DND-41 (cell line): ENCODE measurements at regions not wholly inside any gene's neighbourhood (a gene's known extent, or its start where the extent isn't known, plus 50 kb on each side); places are given as distances from the start of the nearest gene placed in this dataset.

Experiments used
- ATAC-seq: fragments of 200-7000 bp; cut with Tn5 transposase; 3 replicates; pipeline ENCODE4 v1.9.1; 2021; ENCODE audit warnings: low read depth; ENCODE audit not compliant: insufficient read depth
- DNase-seq: peaks from one replicate; pipeline ENCODE4 v3.0.0-alpha.2; 2020
- H2AFZ ChIP-seq: 2 replicates; pipeline ENCODE4 v1.6.0; 2012; ENCODE audit warnings: low read depth, low read length
- H3K27ac ChIP-seq: 2 replicates; pipeline ENCODE4 v1.5.1; 2012; ENCODE audit warnings: low read length, inconsistent platforms
- H3K27me3 ChIP-seq: fragments of 200-600 bp; sonication (generic); 2 replicates; pipeline ENCODE4 v1.6.0; 2012; ENCODE audit warnings: low read length, mild to moderate bottlenecking, inconsistent platforms; ENCODE audit not compliant: insufficient read depth, poor library complexity
- H3K36me3 ChIP-seq: 2 replicates; pipeline ENCODE4 v1.5.1; 2012; ENCODE audit warnings: low read length, inconsistent platforms; ENCODE audit not compliant: insufficient read depth
- H3K4me1 ChIP-seq: 2 replicates; pipeline ENCODE4 v1.5.1; 2012; ENCODE audit warnings: mild to moderate bottlenecking, low read length; ENCODE audit not compliant: insufficient read depth
- H3K4me2 ChIP-seq: 2 replicates; pipeline ENCODE4 v1.6.0; 2012; ENCODE audit warnings: mild to moderate bottlenecking, moderate library complexity, low read length, inconsistent platforms; ENCODE audit not compliant: insufficient read depth
- H3K4me3 ChIP-seq, 2 experiments: fragments of 200-600 bp in 1 of 2; shearing (Covaris generic) in 1 of 2; 2 replicates each; pipeline ENCODE4 v1.5.1; 2012 to 2016; ENCODE audit warnings: inconsistent platforms in 2 of 2, low read length in 2 of 2, mild to moderate bottlenecking in 2 of 2, low read depth in 1 of 2, moderate library complexity in 1 of 2
- H3K79me2 ChIP-seq: 2 replicates; pipeline ENCODE4 v1.6.0; 2012; ENCODE audit warnings: low read length, inconsistent platforms; ENCODE audit not compliant: insufficient read depth
- H3K9ac ChIP-seq: 2 replicates; pipeline ENCODE4 v1.6.0; 2012; ENCODE audit warnings: low read depth, mild to moderate bottlenecking, inconsistent platforms, low read length, moderate library complexity
- H3K9me3 ChIP-seq: 2 replicates; pipeline ENCODE4 v1.5.1; 2012; ENCODE audit warnings: low read length, moderate library complexity, mild to moderate bottlenecking, inconsistent platforms; ENCODE audit not compliant: insufficient read depth, severe bottlenecking
- H4K20me1 ChIP-seq: 2 replicates; pipeline ENCODE4 v1.6.0; 2012; ENCODE audit warnings: low read length; ENCODE audit not compliant: insufficient read depth
- CTCF ChIP-seq: IDR thresholded peaks from 2 replicates; pipeline ENCODE4 v1.5.1; 2012; ENCODE audit warnings: borderline replicate concordance, low read length, moderate library complexity, mild to moderate bottlenecking; ENCODE audit not compliant: poor library complexity, severe bottlenecking; ENCODE audit errors: extremely low read depth
- EZH2 ChIP-seq: IDR thresholded peaks from 3 replicates; pipeline ENCODE4 v1.6.1; 2012; ENCODE audit warnings: borderline replicate concordance, low read depth, mild to moderate bottlenecking, moderate library complexity, low read length, inconsistent platforms; ENCODE audit not compliant: severe bottlenecking

- no peak for TF ChIP-seq EZH2
- no peak for TF ChIP-seq CTCF
- Histone ChIP-seq H3K79me2 (no peaks in the 10 kb centered on the region), H2AFZ (no peak overlapping the region), H3K27ac (no peak overlapping the region), H3K4me3 (no peak overlapping the region), H3K36me3 (no peaks in the 10 kb centered on the region), H3K4me2 (no peak overlapping the region), H3K9me3 (no peaks in the 10 kb centered on the region), H3K27me3 (no peaks in the 10 kb centered on the region), H3K4me1 (no peaks in the 10 kb centered on the region), H4K20me1 (no peaks in the 10 kb centered on the region), H3K9ac (no peak overlapping the region)
- DNase-seq (no peak), ATAC-seq (no peak)
Observed at GRCh38 chr12:114245555-114245954, 160.4 kb downstream of the TBX5 start.

- no peak overlapping the region for H3K9ac ChIP-seq
- no peaks in the 10 kb centered on the region for H3K79me2 ChIP-seq
- H3K4me2 ChIP-seq: no peak overlapping the region
- no peak overlapping the region for H2AFZ ChIP-seq
- no peaks in the 10 kb centered on the region for H4K20me1 ChIP-seq
- H3K27ac ChIP-seq: no peak overlapping the region
- no peak overlapping the region for H3K4me3 ChIP-seq
- ATAC-seq (no peak), DNase-seq (no peak)
- no peaks in the 10 kb centered on the region for H3K4me1 ChIP-seq
- no peak for TF ChIP-seq EZH2
- no peak for TF ChIP-seq CTCF
- no peaks in the 10 kb centered on the region for H3K36me3 ChIP-seq
- no peaks in the 10 kb centered on the region for H3K9me3 ChIP-seq
- no peaks in the 10 kb centered on the region for H3K27me3 ChIP-seq
Observed at GRCh38 chr12:114241973-114242434, 163.9 kb downstream of the TBX5 start.

- no peak overlapping the region for H3K9ac ChIP-seq
- no peak overlapping the region for H3K4me3 ChIP-seq
- no peak for TF ChIP-seq EZH2
- H3K36me3 ChIP-seq: no peaks in the 10 kb centered on the region
- no peak for DNase-seq
- H3K27ac ChIP-seq: no peak overlapping the region
- no peak for ATAC-seq
- no peaks in the 10 kb centered on the region for H3K9me3 ChIP-seq
- no peaks in the 10 kb centered on the region for H3K79me2 ChIP-seq
- no peaks in the 10 kb centered on the region for H3K27me3 ChIP-seq
- no peak overlapping the region for H3K4me2 ChIP-seq
- no peaks in the 10 kb centered on the region for H4K20me1 ChIP-seq
- no peak overlapping the region for H2AFZ ChIP-seq
- no peaks in the 10 kb centered on the region for H3K4me1 ChIP-seq
Observed at GRCh38 chr12:114240288-114240687, 165.7 kb downstream of the TBX5 start.

- no peak overlapping the region for H3K27ac ChIP-seq
- H3K79me2 ChIP-seq: no peaks in the 10 kb centered on the region
- no peak overlapping the region for H3K4me2 ChIP-seq
- no peaks in the 10 kb centered on the region for H3K27me3 ChIP-seq
- no peak overlapping the region for H2AFZ ChIP-seq
- no peak overlapping the region for H3K9ac ChIP-seq
- no peak for ATAC-seq
- H4K20me1 ChIP-seq: no peaks in the 10 kb centered on the region
- H3K9me3 ChIP-seq: no peaks in the 10 kb centered on the region
- no peak overlapping the region for H3K4me3 ChIP-seq
- DNase-seq: no peak
- no peaks in the 10 kb centered on the region for H3K36me3 ChIP-seq
- TF ChIP-seq CTCF (no peak), EZH2 (no peak)
- H3K4me1 ChIP-seq: no peaks in the 10 kb centered on the region
Observed at GRCh38 chr12:114238808-114239207, 167.1 kb downstream of the TBX5 start.
